Fibroblast of lung (primary cell): ENCODE measurements at regions not wholly inside any gene's neighbourhood (a gene's known extent, or its start where the extent isn't known, plus 50 kb on each side); places are given as distances from the start of the nearest gene placed in this dataset.

Experiments
- CTCF ChIP-seq, 2 donors: IDR thresholded peaks in 1 of 2; conservative IDR thresholded peaks in 1 of 2; 1 replicate in 1 of 2; 2 replicates in 1 of 2; pipeline ENCODE4 v1.5.1; 2011 to 2012; ENCODE audit warnings: low read length in 2 of 2, control low read depth in 1 of 2, inconsistent platforms in 1 of 2, low read depth in 1 of 2, mild to moderate bottlenecking in 1 of 2
- EZH2 ChIP-seq: IDR thresholded peaks from 2 replicates; pipeline ENCODE4 v1.5.1; 2012; ENCODE audit warnings: low read length, control low read depth, mild to moderate bottlenecking; ENCODE audit errors: missing control alignments

GRCh38 chr13:91017669-91018053, 329.8 kb upstream of the MIR17HG start:
- TF ChIP-seq CTCF (conservative IDR thresholded peaks at IDR 0.05 in 1 of 2, IDR thresholded peaks at IDR 0.05 in 1 of 2; ENCODE audit: low read depth in 1 of 2, low read length in 2 of 2) (no peak), EZH2 (no peak)
